ENCODE measurements at regions not wholly inside any gene's neighbourhood (a gene's known extent, or its start where the extent isn't known, plus 50 kb on each side); places are given as distances from the start of the nearest gene placed in this dataset.
"Not testable (repeated sequence)": the region's sequence is repeated elsewhere in the genome, so short reads cannot be mapped to it uniquely, and the experiment has no call there.

DNA sequence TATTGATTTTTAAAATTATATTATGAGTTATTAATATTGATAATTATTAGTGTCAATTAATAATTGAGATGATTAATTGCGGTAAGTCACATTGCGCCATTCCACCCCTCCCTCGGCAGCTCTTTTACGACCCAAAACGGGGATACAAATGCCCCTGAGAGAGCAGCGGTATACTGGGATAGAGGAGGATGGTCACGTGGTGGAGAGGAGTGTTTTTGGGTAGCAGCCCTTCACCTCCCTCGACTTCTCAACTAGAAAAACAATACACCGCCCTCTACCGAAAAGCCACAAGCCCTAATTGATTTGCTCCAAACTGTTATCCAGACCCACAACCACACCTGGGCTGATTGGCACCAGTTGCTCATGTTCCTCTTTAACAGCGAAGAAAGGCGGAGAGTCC lies 71.0 kb downstream of the DAPL1 start:
- not testable (repeated sequence) for DNase-seq

DNA sequence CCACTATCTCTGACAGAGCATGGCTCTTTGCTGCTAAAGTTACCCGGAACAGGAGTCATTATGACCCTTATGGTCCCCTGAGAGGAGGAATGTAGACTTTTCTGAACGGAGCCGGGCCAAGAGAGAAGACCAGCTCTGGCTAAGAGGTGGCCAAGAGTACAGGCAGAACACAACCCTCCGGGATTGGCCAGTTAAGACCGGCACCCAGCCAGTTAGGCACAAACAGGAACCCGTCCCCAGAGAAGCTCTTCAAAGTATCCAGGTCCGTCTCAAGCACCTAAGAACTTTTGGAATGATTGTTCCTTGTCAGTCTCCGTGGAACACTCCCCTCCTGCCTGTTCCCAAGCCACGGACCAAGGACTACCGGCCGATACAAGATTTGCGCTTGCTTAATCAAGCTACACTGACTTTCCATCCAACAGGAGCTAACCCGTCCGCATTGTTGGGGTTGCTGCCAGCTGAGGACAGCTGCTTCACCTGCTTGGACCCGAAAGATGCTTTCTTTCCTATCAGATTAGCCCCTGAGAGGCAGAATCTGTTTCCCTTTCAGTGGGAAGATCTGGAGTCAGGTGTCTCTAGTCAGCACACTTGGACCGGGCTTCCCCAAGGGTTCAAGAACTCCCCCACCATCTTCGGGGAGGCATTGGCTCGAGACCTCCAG lies 72.5 kb downstream of the DAPL1 start:
- DNase-seq: not testable (repeated sequence)

DNA sequence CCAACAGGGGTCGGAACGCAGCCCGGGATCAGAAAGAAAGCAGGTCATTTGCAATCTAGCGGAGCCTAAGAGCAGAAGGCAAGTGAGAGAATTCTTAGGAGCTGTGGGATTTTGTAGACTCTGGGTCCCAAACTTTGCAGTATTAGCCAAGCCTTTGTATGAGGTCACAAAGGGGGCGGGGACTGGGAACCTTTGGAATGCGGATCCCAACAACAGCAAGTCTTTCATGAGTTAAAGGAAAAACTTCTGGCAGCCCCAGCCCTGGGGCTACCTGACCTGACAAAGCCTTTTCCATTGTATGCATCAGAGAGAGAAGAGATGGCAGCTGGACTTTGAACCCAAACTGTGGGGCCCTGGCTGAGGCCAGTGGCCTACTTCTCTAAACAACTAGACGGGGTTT lies 73.3 kb downstream of the DAPL1 start:
- DNase-seq: not testable (repeated sequence)

DNA sequence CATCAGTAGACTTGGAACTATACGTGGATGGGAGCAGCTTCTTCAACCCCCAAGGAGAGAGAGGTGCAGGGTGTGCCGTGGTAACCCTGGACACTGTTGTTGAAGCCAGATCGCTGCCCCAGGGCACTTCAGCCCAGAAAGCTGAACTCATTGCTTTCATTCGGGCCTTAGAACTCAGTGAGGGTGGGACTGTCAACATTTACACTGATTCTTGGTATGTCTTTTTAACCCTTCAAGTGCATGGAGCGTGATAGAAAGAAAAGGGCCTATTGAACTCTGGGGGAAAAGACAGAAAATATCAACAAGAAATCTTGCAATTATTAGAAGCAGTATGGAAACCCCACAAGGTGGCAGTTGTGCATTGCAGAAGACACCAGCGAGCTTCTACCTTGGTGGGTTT lies 74.0 kb downstream of the DAPL1 start:
- not testable (repeated sequence) for DNase-seq

DNA sequence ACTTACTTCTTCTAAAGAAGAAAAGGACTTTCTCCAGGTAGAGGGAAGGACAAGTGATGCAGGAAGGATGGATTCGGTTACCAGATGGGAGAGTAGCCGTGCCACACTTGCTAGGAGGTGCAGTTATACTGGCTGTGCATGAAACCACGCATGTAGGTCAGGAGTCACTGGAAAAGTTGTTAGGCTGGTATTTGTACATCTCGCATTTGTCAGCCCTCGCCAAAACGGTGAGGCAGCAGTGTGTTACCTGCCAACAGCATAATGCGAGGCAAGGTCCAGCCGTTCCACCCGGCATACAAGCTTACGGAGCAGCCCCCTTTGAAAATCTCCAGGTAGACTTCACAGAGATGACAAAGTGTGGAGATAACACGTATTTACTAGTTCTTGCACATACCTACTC lies 74.5 kb downstream of the DAPL1 start:
- not testable (repeated sequence) for DNase-seq

DNA sequence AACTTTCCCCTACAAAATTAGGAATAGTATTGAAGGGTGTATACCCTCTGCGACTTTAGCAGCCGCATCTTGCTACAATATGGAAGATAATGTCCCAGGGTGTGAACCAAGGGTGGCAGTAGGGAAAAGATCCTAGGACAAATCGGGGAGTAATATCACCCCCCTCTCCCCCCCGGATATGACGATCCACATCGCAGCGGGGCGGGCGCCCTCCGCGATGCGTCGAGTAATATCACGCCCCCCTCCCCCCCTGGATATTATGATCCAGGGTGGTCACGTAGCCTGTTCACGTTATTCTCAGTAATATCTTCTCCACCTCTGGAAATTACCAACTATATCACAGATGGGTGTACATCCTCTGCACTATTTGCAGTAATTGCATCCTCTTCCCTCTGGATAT lies 82.9 kb downstream of the DAPL1 start:
- no peak for DNase-seq

DNA sequence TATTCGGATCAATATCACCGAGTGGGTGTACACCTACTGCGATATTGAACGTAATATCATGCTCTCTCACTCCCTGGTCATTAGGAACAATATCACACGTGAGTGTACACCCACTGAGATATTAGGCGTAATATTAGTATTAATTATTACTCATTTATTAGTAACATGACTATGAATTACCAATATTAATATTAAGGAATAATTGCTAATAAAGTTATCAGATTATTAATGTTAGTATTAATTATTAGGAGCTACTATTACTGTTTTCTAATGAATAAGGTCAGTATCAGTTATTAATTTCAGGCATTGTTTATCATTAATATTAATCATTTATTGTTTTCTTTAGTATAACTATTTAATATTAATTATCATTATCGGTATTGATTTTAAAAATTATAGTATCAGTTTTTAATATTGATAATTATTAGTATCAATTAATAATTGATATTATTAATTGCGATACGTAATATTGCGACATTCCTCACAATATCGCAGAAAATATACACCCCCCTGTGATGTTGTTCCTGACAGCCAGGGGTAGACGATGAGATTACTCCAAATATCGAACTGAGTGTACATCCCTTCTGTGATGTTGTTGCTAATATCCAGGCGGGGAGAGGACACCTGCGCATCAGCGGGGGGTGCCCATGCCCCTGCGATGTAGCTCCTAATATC lies 84.2 kb downstream of the DAPL1 start:
- DNase-seq: no peak

DNA sequence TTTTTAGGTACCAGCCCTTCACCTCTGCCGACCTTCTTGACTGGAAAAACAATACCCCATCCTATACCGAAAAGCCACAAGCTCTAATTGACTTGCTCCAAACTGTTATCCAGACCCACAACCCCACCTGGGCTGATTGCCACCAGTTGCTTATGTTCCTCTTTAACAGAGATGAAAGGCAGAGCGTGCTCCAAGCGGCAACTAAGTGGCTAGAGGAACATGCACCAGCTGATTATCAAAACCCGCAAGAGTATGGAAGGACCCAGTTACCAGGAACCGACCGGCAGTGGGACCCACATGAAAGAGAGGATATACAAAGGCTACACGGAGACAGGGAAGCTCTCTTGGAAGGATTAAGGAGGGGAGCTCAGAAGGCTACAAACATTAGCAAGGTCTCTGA lies 86.1 kb upstream of the TANC1 start:
- DNase-seq: no peak

DNA sequence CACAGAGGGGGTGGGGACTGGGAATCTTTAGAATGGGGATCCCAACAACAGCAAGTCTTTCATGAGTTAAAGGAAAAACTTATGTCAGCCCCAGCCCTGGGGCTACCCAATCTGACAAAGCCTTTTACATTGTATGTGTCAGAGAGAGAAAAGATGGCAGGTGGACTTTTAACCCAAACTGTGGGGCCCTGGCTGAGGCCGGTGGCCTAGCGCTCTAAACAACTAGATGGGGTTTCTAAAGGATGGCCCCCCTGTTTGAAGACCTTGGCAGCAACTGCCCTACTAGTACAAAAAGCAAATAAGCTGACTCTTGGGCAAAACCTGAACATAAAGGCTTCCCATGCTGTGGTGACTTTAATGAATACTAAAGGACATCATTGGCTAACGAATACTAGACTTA lies 83.9 kb upstream of the TANC1 start:
- DNase-seq: not testable (repeated sequence)

DNA sequence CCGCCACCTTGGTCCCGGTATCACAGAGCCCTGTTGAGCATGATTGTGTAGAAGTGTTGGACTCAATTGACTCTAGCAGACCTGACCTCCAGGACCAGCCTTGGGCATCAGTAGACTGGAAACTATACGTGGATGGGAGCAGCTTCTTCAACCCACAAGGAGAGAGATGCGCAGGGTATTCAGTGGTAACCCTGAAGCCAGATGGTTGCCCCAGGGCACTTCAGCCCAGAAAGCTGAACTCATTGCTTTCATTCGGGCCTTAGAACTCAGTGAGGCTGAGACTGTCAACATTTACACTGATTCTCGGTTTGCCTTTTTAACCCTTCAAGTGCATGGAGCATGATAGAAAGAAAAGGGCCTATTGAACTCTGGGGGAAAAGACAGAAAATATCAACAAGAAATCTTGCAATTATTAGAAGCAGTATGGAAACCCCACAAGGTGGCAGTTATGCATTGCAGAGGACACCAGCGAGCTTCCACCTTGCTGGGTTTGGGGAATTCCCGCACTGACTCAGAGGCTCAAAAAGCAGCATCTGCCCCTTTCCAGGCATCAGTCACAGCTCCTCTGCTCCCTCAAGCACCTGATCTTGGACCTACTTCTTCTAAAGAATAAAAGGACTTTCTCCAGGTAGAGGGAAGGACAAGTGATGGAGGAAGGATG lies 83.3 kb upstream of the TANC1 start:
- DNase-seq: not testable (repeated sequence)

DNA sequence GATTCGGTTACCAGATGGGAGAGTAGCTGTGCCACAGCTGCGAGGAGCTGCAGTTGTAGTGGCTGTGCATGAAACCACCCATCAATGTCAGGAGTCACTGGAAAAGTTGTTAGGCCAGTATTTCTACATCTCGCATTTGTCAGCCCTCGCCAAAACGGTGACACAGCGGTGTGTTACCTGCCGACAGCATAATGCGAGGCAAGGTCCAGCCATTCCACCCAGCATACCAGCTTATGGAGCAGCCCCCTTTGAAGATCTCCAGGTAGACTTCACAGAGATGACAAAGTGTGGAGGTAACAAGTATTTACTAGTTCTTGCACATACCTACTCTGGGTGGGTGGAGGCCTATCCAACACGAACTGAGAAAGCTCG lies 82.8 kb upstream of the TANC1 start:
- DNase-seq: not testable (repeated sequence)

DNA sequence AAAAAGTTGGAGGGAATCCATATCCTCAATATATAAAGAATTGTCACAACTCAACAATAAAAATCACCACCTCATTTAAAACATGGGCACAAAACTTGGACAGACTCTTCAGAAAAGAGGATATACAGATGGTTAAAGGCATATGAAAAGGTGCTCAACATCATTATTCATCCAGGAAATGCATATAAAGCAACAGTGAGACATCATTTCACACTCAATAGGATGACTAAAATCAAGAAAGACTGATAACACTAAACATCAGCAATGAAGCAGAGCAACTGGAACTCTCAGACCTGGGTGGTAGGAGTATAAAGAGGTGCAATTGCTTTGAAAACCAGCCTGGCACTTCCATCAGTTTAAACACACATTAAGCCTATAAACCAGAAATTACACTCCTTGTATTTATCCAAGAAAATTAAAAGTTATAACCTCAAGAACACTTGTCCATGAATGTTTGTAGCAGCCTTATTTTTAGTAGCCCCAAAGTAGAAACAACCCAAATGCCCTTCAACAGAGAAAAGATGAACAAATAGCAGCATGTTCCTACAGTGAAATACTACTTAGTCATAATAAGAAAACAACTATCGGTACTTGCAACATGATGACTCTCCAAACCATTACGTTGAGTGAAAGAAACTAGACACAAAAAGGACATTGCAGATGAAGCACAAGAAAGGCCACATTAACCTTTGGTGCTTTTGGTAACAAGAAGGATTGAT lies 79.1 kb upstream of the TANC1 start:
- DNase-seq: no peak

DNA sequence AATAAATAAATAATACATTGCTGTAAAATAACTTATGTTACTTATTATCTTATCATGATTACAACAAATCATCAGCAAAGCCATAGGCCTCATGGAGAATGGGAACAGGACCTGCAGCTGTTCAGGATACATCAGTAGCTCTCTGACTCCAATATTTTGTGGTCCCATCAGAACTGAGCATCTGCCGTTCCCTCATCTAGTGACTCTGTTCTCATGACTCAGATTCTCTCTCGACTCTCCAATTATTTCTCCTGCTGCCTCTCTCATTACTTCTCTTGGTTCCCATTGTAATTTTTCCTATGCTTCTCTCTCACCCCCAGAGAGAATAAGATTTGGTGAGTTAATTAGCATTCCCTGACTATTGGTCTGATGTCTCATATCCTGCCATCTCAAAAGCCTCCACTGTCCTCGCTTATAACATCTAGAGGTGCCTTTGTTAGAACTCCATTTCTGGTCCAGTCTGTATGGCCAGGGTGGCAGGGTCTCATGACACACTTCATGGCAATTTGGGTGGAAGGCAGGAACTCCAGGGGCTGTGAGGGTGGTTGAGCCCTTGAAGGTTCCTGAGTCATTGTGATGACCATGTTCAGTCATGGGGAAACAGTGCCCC lies 78.0 kb upstream of the TANC1 start:
- no peak for DNase-seq

DNA sequence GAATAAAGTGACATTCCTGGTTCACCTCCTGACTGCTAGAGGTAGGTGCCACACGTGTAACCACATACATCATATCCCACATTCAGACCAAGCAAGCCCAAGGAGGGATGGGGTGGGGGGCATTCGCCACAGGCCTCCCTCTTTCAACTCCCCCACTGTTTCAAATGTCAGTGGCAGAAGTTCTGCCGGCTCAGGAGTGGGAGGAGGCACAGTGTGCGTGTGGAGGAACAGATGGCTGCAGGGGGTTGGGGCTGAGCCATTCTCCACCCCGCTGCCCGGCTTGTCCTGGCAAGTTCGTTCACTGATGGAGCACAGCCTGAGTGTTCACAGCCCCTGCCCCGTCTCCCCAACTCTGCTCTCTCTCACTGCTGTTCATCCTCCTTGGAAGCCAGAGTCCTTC lies 75.4 kb upstream of the TANC1 start:
- peak in 8 of 56 donors; percentile 2 to 19 (median 8) for DNase-seq

DNA sequence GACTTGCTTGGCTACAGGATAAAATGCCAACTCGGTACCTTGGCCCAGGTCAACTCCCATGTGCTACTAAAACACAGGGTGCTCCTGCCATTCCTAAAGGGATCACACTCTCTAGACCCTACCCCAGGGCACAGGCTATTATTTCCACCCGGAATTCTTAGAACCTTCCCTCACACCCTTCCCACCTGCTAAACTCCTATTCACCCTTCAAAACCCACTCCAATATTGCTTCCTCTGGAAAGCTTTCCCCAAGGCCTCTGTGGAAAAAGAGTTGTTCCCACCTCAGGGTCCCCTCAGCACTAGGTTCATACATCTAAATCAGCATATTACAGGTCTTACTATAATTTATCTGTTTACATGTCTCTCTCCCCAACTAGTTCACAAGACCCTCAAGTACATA lies 75.0 kb upstream of the TANC1 start:
- no peak for DNase-seq

DNA sequence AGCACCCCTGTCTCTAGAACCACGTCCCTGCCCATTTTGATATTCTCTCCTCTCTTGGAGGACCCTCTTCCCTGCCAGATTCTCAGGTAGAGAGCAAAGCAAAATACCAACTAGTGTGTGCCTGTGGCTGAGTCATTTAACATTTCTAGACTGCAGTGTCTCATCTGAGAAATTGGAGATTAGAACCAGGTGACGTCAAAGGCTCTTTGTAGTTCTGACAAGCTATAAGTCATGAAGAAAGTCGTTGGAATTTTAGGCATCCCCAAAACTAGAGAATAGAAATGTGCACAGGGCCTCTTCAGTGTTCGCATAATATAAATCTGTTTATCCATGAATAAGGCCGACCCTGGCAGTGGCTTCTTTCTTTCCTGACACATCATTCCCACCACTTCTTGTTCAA lies 74.4 kb upstream of the TANC1 start:
- no peak for DNase-seq

DNA sequence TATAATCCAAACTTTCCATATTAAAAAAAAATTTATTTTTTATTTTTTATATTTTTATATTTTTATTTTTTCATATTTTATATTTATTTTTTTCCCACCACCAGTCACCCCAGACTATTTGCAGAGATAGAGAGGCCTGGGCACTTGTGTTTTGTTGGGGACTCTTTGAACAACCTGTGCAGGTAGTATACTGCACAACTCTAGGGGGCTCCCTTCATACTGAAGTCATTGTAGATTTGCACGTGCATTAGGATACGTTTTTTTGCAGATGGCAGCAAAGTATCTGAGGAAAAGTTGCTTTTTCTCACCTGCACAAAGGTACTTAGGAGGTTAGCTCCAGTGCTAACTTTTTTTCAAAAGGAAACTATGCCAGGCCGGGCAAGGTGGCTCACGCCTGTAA lies 73.9 kb upstream of the TANC1 start:
- no peak for DNase-seq

DNA sequence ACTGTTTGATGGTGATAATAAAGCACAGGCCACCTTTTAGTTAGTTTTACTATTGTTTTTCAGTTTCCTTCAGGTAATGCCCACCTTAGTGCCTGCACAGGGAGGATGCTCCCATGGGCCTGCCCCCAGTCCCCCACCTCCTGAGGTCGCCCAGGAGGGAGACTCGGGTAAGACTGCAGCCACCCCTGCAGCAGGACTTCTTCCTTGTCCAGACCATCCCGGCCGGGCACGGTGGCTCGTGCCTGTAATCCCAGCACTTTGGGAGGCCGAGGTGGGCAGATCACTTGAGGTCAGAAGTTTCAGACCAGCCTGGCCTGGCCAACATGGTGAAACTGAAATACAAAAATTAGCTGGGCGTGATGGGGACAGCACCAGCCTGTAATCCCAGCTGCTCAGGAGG lies 68.1 kb upstream of the TANC1 start:
- DNase-seq: no peak

DNA sequence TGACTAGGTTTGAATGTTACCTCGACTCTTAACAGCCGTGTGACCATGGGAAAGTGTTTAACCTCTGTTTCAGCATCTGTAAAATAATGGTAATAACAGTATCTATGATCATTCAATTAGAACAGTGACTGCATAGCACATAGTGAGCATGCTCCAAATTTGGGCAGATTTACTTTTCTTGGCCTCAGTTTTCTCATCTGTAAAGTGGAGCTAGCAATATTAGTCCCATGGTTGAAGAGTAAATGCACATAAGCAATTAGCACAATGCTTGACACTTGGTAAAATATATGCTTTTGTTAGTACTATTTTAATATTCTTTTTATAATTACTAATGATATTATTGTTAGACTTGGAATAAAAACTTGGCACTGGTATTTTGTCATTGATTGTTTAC lies 66.4 kb upstream of the TANC1 start:
- no peak for DNase-seq

DNA sequence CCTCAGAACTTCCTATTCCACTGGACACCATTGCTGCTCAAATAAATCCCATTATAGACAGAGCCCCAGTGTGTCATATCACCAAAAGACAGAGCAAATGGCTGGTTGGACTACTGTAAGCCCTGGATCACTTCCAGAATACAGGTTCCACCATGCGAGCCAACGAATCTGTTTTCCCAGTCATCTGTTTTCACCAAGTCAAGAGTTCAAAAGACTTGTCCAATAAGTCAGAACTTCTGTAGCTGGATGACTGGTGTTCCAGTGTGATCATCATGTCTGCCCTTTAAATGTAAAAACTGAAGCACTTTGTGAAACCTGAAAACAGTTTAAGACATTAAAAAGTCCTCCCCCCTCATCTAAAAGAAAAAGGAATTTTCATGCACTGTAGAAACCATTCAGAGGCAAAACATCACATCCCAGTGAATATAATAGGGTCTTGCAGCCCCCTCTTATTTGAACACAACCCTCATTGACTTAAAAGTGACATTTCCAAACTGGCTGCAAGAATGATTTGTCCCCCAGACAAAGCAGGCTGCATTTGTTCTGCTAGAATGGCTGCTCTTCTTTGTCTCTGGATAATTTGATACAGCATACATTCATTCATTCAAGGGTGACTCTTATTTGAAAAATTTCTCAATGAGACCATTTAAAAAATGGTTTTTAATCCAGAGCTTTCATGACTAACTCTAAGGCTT lies 64.6 kb upstream of the TANC1 start:
- no peak for DNase-seq

DNA sequence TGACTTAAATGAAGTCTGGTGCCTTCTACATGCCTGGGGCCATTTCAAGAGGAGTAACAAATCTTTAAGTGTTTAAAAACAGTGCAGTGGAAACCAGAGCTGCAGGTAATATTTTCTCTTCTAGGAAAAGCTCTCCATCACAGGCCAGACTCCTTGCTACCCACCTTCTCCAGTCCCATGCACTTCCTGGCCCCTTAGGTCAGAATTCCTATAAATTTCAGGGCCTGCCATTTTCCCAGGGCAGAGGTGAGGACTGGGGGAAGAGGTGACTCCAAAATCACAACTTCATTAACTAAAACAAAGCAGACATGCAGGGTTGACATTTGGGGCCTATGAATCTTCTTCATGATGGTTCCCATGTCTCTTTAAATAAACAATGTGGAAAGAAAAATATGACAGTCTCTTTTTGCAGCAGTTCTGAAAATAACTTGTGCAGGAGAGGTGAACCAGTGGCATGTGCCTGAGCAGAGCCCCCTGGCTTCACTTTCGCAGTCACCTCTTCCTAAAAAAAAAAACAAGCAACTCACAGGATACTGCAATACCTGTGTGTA lies 63.7 kb upstream of the TANC1 start:
- no peak for DNase-seq

Data from amygdala (tissue), 56 donors.